Lower lobe of right lung (tissue), 2 donors: ENCODE measurements at regions not wholly inside any gene's neighbourhood (a gene's known extent, or its start where the extent isn't known, plus 50 kb on each side); places are given as distances from the start of the nearest gene placed in this dataset.
"Not testable (repeated sequence)": the region's sequence is repeated elsewhere in the genome, so short reads cannot be mapped to it uniquely, and the experiment has no call there.

Experiments
- ATAC-seq, 2 donors: fragments of 200-7000 bp; cut with Tn5 transposase; one replicate each; pipeline ENCODE4 v1.9.1; 2020 to 2022; ENCODE audit warnings: mild to moderate bottlenecking in 2 of 2, moderate library complexity in 2 of 2
- DNase-seq: peaks from one replicate; pipeline ENCODE4 v3.0.0-alpha.2; 2020
- H3K27ac ChIP-seq: fragments of 200-600 bp; one replicate; pipeline ENCODE4 v1.8.0; 2022
- H3K27me3 ChIP-seq: fragments of 200-600 bp; one replicate; pipeline ENCODE4 v1.8.0; 2022; ENCODE audit warnings: low read depth
- H3K36me3 ChIP-seq: fragments of 200-600 bp; one replicate; pipeline ENCODE4 v1.8.0; 2022; ENCODE audit warnings: mild to moderate bottlenecking
- H3K4me1 ChIP-seq: fragments of 200-600 bp; one replicate; pipeline ENCODE4 v1.8.0; 2022
- H3K4me3 ChIP-seq: fragments of 200-600 bp; one replicate; pipeline ENCODE4 v1.8.0; 2022; ENCODE audit warnings: mild to moderate bottlenecking
- H3K9me3 ChIP-seq: fragments of 200-600 bp; one replicate; pipeline ENCODE4 v1.8.0; 2022
- intact Hi-C: fragments of 100-400 bp; cut with DNase I; formaldehyde crosslinking; loops from one replicate; pipeline ENCODE4 v1.11.0; 2022
- TF ChIP-seq, protein P1 (sequence below): fragments of 200-600 bp; IDR thresholded peaks from one replicate; pipeline ENCODE4 v1.8.0; 2022; ENCODE audit warnings: antibody characterized with exemption, mild to moderate bottlenecking
- donor health status: DM: no; HTN: yes; CAD: no; lungs with severe emphysema.

DNA sequence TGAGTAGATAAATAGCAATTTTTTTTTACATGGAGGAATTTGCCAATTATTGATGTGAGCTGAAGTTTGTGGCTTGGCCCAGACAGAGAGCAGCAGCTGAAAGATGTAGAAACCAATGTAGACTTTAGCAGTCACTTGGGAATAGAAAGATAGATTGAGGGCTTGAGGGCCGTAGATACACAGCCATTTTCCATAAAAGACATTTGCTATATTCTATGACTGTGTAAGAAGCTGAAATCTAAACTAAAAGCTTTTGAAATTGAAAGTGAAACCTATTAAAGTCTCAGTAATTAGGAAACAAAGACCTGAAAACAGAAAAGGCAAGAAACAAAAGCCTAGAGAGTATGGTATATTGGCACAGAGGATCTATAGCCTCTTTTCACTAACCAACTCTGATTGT is 332.7 kb downstream of the CENPW start:
- Histone ChIP-seq H3K27me3 (no peaks in the 10 kb centered on the region), H3K36me3 (no peaks in the 10 kb centered on the region), H3K27ac (no peak overlapping the region), H3K9me3 (no peaks in the 10 kb centered on the region), H3K4me3 (no peak overlapping the region), H3K4me1 (no peaks in the 10 kb centered on the region)
- intact Hi-C loops, result no loop called here
- TF ChIP-seq, protein P1, sequence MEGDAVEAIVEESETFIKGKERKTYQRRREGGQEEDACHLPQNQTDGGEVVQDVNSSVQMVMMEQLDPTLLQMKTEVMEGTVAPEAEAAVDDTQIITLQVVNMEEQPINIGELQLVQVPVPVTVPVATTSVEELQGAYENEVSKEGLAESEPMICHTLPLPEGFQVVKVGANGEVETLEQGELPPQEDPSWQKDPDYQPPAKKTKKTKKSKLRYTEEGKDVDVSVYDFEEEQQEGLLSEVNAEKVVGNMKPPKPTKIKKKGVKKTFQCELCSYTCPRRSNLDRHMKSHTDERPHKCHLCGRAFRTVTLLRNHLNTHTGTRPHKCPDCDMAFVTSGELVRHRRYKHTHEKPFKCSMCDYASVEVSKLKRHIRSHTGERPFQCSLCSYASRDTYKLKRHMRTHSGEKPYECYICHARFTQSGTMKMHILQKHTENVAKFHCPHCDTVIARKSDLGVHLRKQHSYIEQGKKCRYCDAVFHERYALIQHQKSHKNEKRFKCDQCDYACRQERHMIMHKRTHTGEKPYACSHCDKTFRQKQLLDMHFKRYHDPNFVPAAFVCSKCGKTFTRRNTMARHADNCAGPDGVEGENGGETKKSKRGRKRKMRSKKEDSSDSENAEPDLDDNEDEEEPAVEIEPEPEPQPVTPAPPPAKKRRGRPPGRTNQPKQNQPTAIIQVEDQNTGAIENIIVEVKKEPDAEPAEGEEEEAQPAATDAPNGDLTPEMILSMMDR, result no peak
- ATAC-seq (no peak), DNase-seq (no peak)

DNA sequence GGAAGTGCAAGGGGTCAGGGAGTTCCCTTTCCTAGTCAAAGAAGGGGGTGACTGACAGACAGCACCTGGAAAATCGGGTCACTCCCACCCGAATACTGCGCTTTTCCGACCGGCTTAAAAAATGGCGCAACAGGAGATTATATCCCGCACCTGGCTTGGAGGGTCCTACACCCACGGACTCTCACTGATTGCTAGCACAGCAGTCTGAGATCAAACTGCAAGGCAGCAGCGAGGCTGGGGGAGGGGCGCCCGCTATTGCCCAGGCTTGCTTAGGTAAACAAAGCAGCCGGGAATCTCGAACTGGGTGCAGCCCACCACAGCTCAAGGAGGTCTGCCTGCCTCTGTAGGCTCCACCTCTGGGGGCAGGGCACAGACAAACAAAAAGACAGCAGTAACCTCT is 333.8 kb downstream of the CENPW start:
- H3K4me3 ChIP-seq, H3K27ac ChIP-seq, DNase-seq, H3K9me3 ChIP-seq, ATAC-seq, H3K27me3 ChIP-seq, H3K36me3 ChIP-seq, H3K4me1 ChIP-seq, intact Hi-C loops: not testable (repeated sequence)

- no peak overlapping the region for H3K4me3 ChIP-seq
- H3K4me1 ChIP-seq, result no peaks in the 10 kb centered on the region
- H3K27me3 ChIP-seq, result no peaks in the 10 kb centered on the region
- H3K9me3 ChIP-seq, result no peaks in the 10 kb centered on the region
- DNase-seq (no peak), ATAC-seq (no peak)
- H3K27ac ChIP-seq, result no peak overlapping the region
- intact Hi-C loops, result no loop called here
- H3K36me3 ChIP-seq, result no peaks in the 10 kb centered on the region
- TF ChIP-seq, protein P1, result no peak
Measured at GRCh38 chr6:126682440-126682839, 342.5 kb downstream of the CENPW start.

DNA sequence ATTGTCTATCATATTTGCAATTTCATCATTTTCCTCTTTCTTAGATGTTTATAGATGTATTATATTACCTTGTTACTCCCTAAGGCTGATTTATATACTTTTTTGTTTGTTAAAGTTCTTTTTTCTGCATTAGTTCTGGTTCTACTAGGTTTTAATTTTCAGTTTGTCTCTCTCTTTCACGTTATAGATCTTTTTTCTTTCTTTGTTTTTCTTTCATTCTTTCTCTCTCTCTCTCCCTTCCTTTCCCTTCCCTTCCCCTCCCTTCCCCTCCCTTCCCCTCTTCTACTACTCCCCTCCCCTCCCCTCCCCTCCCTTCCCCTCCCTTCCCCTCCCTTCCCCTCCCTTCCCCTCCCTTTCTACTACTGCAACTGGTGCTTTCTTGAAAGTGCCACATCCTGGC is 345.3 kb downstream of the CENPW start:
- H3K27me3 ChIP-seq, result no peaks in the 10 kb centered on the region
- TF ChIP-seq, protein P1, result no peak
- H3K27ac ChIP-seq, result no peak overlapping the region
- intact Hi-C loops, result no loop called here
- H3K4me1 ChIP-seq, result no peaks in the 10 kb centered on the region
- no peaks in the 10 kb centered on the region for H3K9me3 ChIP-seq
- no peak overlapping the region for H3K4me3 ChIP-seq
- ATAC-seq (no peak), DNase-seq (no peak)
- no peaks in the 10 kb centered on the region for H3K36me3 ChIP-seq

- Histone ChIP-seq H3K4me3 (no peak overlapping the region), H3K9me3 (no peaks in the 10 kb centered on the region), H3K27me3 (no peaks in the 10 kb centered on the region), H3K27ac (no peak overlapping the region), H3K4me1 (no peaks in the 10 kb centered on the region), H3K36me3 (no peaks in the 10 kb centered on the region)
- DNase-seq, result peak; percentile 37
- ATAC-seq, result peak; percentile 58 to 63
- TF ChIP-seq, protein P1, result no peak
- intact Hi-C loops, result no loop called here
Measured at GRCh38 chr6:126696921-126697693, 357.2 kb downstream of the CENPW start.

DNA sequence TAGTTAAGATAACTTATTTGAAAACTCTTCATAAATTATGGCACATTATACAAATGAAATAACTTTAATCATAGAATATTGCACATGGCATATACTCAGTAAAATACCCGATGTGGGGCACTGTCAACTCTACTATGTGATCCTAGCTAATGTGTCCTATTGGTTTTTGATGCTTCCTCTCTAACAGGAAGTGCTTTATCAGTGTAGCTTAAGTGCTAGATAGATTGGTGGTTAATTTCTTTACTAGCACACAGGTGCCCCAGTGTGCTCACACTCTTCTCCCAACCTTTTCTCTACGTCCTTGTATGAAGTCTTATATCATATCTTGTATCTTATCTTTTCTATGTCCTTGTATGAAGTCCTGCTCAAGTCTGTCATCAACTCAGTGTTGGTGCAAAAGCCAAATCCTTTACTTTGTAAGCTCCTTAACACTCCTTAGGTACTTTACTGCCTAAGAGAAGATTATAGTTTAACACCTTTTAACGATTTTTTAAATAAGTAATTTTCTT is 358.9 kb downstream of the CENPW start:
- no peak overlapping the region for H3K4me3 ChIP-seq
- ATAC-seq (no peak), DNase-seq (no peak)
- no peaks in the 10 kb centered on the region for H3K27me3 ChIP-seq
- no peaks in the 10 kb centered on the region for H3K4me1 ChIP-seq
- intact Hi-C loops, result no loop called here
- no peaks in the 10 kb centered on the region for H3K36me3 ChIP-seq
- TF ChIP-seq, protein P1, result no peak
- H3K27ac ChIP-seq, result no peak overlapping the region
- H3K9me3 ChIP-seq, result no peaks in the 10 kb centered on the region
